ENCODE measurements at regions not wholly inside any gene's neighbourhood (a gene's known extent, or its start where the extent isn't known, plus 50 kb on each side); places are given as distances from the start of the nearest gene placed in this dataset.
A peak's percentile ranks its signal among the peaks of the same experiment; 100 is the strongest.
"Not testable (repeated sequence)": the region's sequence is repeated elsewhere in the genome, so short reads cannot be mapped to it uniquely, and the experiment has no call there.

DNA sequence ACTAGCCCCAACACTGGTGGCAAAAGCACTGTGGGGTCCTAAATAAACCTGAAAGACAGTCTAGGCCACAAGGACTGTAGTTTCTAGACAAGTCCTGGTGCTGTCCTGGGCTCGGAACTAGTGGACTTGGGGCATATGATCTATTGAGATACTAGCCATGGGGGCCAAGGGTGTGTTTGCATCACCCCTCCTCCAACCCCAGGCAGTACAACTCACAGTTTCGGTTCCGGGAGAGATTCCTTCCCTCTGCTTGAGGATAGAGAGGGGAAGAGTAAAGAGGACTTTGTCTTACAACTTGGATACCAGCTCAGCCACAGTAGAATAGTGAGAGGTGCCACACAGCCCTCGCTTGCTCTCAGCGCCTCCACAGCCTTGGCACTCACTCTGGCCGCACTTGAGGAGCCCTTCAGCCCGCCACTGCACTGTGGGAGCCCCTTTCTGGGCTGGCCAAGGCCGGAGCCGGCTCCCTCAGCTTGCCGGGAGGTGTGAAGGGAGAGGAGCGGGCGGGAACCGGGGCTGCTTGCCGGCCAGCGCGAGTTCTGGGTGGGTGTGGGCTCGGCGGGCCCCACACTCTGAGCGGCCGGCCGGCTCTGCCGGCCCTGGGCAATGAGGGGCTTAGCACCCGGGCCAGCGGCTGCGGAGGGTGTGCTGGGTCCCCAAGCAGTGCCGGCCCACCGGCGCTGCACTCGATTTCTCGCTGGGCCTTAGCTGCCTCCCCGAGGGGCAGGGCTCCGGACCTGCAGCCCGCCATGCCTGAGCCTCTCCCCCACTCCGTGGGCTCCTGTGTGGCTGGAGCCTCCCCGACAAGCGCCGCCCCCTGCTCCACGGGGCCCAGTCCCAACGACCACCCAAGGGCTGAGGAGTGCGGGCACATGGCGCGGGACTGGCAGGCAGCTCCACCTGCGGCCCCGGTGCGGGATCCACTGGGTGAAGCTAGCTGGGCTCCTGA, 222.7 kb upstream of the SEMA3C start:
- ATAC-seq: peak; percentile 70
- intact Hi-C loops (cut with DNase I); DNase-seq (ENCODE audit: low spot score): not testable (repeated sequence)

DNA sequence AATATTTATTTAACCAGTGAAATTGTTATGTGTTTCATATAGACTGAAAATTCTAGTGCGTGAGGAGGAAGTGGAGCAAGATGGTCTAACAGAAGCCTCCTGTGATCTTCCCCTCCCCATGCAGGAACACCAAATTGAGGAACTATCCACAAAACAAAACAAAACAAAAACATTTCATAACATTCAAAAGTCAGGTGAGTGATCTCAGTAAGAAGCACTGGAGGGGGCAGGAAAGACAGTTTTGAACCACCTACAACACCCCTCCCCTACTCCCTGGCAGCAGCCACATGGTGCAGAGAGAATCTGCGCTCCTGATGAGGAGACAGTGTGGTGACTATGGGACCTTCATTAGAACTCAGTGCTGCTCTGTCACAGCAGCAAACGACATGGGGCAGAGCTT, 221.9 kb upstream of the SEMA3C start:
- intact Hi-C loops (cut with DNase I): no loop called here
- ATAC-seq (peak; percentile 67), DNase-seq (ENCODE audit: low spot score) (no peak)

DNA sequence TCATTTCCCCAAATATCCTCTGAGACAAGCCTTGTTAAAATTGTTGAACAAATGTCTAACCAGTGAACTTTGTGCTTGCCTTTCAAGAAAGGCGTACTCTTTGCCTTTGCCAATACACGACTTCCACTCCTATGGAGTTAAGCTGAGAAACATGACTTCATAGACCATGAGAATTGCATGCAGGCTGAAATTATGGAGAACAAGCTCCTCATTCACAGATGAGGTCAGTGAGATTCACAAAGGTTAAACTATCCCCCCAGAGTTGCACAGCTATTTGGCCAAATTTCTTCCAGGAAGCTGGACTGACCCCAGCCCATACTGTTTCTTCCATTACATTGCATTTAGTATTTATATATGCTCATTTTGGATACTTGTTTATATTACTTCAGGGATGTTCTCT, 221.4 kb upstream of the SEMA3C start:
- ATAC-seq (no peak), DNase-seq (ENCODE audit: low spot score) (no peak)
- intact Hi-C loops (cut with DNase I): no loop called here

DNA sequence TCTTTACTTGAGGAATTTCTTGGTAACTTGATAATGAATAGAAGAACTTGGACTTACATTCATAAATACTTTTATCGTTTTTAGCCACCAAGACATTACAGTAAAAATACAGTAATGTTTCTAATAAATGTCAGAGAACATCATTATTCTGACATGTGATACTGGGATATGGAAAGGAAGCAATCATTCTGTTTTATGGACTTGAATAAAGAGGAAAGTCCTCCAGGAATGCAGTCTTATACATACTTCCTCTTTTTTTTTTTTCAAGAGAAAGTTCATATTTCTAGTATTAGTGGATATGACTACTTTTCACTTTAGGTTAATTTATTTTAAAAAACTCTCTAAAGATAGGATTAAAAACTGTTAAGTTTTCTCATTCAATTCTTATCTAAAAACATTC, 220.0 kb upstream of the SEMA3C start:
- intact Hi-C loops (cut with DNase I): no loop called here
- DNase-seq (ENCODE audit: low spot score) (no peak), ATAC-seq (no peak)

DNA sequence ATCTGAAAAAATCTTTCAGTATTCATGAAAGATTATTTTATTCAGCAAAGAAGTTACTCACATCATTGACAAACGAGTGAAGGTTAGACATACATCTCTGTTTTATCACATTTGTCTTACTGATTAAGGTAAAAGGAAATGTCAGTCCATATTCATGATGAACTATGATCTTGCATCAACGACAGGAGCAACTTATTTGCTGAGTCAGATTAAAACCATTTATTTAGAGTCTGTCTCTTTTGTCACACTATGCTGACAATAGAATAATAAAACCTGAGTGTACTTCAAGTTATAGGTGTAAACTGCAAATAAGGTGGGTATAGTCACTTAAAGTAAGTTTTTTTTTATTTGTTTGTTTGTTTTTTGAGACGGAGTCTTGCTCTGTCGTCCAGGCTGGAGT, 216.5 kb upstream of the SEMA3C start:
- intact Hi-C loops (cut with DNase I): no loop called here
- no peak for ATAC-seq
- no peak for DNase-seq (ENCODE audit: low spot score)

DNA sequence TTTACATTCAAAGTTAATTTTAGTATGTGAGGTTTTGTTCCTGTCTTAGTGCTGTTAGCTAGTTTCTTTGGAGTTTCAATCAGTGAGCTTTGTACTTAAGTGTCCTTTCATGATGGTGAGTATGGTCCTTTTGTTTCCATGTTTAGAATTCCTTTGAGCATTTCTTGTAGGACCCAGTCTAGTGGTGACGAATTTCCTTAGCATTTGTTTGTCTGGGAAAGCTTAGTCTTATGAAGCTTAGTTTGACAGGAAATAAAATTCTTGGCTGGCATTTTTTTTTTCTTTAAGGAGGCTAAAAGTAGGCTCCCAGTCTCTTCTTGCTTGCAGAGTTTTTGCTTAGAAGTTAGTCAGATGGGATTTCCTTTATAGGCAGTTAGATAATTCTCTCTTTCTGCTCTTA, 209.2 kb upstream of the SEMA3C start:
- ATAC-seq (no peak), DNase-seq (ENCODE audit: low spot score) (no peak)
- intact Hi-C loops (cut with DNase I): no loop called here

DNA sequence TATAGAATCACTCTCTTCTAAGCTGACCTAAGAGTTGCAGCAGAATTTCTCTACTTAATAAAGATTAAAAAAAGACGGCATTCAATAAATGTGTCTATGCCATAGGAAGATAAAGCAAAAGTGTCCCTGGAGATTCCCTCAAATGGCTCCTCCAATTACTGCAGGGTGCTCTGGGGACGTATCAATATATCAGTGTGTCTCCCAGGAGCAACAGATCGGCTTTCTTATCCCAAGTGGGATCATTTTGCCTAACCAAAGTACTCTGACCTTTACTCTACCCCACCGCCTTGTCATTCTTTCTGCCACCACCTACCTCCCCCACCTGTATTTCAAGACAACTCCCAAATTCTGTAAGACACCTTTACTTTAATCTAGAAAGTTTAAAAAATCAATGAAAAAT, 202.0 kb upstream of the SEMA3C start:
- intact Hi-C loops (cut with DNase I): no loop called here
- DNase-seq (ENCODE audit: low spot score): no peak
- no peak for ATAC-seq

DNA sequence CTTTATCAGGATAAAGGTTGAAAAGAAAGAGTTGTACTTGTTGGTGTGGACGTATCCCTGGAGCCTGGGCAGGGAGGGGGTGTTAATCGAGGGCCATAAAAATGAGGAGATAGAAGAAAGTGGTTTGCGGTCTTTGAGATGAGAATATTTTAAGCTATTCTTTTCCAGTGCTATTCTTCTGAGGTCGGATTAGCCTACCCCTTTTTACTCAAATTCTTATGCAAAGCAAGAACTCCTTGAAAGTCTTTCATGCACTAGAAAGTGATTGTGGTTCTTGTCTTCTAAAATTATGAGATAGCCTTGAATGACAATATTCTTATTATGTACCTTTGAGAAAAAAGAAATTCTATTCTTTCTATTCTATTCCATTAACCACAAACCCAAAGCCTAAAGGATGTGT, 201.3 kb upstream of the SEMA3C start:
- intact Hi-C loops (cut with DNase I): no loop called here
- DNase-seq (ENCODE audit: low spot score): no peak
- ATAC-seq: no peak

DNA sequence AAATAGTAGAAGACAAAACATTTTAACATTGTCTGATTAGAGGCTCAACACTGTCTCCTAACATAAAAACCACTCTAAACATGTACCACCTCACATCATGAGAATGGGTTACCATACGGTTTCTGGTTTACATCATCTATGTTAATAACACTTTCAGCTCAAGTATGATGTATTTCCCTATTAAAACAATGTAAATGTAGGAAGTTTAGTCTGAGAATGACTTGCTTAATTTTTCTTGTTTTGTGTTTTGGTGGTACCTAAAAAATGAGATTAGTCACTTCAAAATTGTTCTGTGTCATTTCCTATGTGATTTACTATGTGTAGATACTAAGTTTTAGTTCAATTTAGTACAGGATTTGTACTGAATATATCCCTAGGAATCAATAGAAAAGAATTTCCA, 195.8 kb upstream of the SEMA3C start:
- no peak for DNase-seq (ENCODE audit: low spot score)
- intact Hi-C loops (cut with DNase I): no loop called here
- ATAC-seq: no peak

DNA sequence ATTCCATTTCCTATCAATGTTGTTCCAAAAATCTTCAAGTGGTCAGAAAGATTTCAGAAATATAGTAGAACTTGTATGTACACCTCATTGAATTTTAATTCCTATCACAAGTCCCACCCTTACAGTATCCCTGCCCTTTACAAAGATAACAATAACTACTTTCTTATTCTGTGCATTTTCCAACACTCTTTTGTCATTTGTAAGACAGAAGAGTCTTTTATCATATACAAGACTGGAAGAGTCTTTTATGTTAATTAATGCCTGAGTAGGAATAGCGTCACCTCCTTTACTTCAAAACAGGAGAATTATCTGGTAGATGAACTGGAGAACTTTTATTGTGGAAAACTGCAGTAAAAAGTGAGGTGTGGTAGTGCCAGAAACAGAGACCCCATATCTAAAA, 193.9 kb upstream of the SEMA3C start:
- ATAC-seq (no peak), DNase-seq (ENCODE audit: low spot score) (no peak)
- intact Hi-C loops (cut with DNase I): no loop called here

DNA sequence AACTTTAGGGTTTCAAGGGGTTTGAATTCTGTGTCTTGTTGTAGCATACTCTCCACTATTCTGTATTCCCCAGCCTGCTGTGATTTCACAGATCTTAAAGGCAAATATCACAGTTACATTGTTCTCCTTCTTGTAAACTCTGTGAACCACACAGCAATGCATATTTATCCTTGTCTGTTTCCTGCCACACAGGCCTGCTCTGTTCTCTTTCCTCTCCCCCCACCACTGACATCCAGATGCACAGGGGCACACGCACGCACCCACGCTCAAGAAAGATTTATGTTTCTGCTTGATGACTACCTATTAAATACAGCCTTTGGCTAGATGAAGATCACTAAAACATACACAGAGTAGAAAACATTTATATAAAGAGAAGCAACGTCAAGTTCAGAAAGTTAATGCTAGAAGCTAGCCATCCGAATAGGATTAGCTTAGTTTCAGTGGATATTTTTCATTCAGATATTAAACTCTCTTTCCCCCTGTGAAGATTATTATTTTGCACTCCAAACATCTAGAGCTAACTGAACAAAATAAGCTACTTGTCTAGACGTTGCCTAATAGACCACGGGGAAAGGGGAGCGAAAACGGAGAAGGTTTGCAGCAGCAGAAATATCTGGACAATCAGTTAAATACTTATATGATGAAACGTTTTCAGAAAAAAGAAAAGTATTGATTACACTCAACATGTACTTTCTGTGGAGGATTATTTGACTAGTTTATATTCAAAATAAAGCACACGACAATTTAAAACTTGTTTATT, 193.1 kb upstream of the SEMA3C start:
- intact Hi-C loops (cut with DNase I): no loop called here
- DNase-seq (ENCODE audit: low spot score) (no peak), ATAC-seq (no peak)

DNA sequence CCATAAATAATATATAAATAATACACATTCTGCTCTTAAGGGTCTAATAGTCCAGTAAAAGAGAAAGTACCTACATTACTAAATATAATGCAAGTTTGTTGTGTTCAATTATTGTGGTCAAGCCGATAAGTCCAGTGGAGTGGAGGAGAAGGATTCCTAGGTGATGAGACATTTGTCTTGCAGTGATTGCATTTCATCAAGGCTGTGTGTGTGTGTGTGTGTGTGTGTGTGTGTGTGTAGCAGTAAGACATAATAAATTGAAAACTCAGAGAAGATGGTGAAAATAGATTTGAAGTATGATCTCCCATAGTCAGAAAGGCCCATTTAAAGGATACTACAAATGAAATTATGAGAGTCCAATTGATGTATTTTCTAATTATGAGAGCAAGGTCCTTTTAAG, 192.5 kb upstream of the SEMA3C start:
- DNase-seq (ENCODE audit: low spot score) (no peak), ATAC-seq (no peak)
- intact Hi-C loops (cut with DNase I): no loop called here

DNA sequence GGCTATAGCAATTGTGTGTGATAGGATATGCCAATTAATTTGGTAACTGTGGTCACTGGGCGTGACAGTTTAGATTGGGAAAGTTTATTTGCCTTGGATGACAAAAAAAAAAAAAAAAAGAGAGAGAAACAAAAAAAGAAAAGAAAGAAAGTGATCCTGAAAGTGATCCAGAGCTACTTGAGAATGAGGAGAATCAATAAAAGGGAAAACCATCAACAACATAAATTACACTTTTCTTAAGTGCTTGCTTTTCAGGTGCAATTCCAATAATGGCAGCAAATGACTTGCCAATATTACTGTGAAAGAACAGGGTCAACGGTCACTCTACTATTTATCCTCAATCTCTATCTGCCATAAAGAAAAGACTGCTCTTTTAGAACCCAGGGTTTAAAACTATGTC, 191.8 kb upstream of the SEMA3C start:
- ATAC-seq (no peak), DNase-seq (ENCODE audit: low spot score) (no peak)
- intact Hi-C loops (cut with DNase I): no loop called here

DNA sequence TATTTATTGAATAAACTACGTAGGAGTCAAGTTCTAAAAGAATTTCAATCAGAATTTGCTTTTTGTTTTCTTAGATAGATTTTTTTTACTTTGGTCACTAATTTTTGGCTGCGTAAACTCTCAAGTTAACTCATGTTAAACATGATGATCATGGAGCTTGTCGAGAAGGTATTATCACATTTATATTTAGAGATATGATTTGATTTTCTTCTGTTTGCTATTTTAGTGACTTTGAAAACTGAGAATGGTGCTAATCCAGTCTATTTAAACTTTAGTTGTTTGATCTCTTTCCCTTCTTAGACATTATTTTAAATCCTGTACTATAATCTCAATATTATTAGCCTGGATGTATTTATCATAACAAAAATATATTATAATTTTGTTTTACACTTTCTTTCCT, 179.4 kb upstream of the SEMA3C start:
- intact Hi-C loops (cut with DNase I): no loop called here
- DNase-seq (ENCODE audit: low spot score): no peak
- no peak for ATAC-seq

DNA sequence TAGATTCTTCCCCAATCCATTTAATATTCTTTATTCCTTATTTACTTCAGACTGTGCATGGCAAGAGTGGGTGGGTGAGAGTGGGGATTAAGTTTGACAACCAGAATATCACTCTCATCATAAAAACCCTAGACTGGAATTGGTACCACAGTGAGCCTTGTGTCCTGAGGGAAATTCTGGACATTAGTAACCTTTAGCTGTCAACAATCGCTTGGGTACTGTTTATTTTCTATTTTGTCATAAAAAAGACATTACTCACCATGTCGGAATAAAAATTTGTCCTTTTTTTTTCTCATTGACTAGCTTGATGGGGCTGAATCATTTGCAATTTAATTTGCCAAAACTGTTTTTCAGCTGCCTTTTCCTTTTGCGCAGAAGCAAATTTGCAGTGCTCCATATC, 176.1 kb upstream of the SEMA3C start:
- intact Hi-C loops (cut with DNase I): no loop called here

DNA sequence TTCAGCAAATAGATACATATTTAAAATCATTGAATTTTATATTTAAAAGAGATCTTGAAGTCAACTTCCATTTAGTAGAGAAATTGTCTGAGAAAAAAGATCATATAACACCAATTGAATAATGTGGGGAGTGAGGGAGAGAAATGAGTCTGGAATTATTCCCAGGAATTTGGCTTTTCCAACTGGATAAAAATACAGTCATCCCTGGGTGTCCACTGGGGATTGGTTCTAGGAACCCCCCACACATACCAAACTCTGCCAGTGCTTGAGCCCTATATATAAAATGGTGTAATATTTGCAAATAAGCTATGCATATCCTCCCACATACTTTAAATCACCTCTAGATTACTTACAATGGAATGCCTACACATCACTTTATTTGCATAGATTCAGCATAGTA, 162.8 kb upstream of the SEMA3C start:
- intact Hi-C loops (cut with DNase I): no loop called here
- DNase-seq (ENCODE audit: low spot score) (no peak), ATAC-seq (no peak)

More for the DNA sequence above, 176.1 kb upstream of the SEMA3C start:
- ATAC-seq (no peak), DNase-seq (ENCODE audit: low spot score) (no peak)

DNA sequence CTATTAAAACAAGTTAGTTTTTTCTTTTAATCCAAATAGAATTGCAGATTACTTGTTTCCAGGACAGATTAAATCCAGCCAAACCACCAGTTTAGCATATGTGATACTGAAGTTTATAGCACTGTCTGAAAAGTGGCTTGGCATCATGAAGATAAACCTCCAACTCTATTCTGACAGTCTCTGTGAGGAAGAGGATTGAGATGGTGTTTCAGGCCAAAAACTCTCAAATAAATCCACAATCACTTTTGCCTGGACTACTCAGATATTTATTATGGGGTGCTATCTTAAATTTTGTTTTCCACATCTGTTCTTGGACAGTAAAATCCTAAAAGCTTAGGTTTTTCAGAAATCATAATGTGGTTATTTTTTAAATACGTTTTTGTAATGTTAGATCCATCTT, 161.7 kb upstream of the SEMA3C start:
- no peak for ATAC-seq
- no peak for DNase-seq (ENCODE audit: low spot score)
- intact Hi-C loops (cut with DNase I): no loop called here

DNA sequence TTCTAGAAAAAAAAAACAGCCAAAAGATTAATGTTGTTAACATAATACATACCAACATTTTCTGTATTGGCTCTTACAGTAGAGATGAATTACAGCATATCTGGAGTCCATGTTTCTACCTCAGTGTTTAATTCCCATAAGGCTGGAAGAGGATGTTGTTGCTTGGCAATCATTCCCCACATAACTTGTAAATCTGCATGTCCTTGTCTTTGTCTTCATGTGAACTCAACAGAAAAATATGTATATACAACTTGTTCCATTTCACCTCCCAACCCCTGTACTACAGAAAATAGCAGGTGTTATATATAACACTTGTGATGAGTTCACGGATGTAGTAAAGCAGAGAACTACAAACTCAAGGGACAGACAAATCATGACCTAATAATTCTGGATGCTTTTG, 160.9 kb upstream of the SEMA3C start:
- DNase-seq (ENCODE audit: low spot score): no peak
- intact Hi-C loops (cut with DNase I): no loop called here
- ATAC-seq: no peak

DNA sequence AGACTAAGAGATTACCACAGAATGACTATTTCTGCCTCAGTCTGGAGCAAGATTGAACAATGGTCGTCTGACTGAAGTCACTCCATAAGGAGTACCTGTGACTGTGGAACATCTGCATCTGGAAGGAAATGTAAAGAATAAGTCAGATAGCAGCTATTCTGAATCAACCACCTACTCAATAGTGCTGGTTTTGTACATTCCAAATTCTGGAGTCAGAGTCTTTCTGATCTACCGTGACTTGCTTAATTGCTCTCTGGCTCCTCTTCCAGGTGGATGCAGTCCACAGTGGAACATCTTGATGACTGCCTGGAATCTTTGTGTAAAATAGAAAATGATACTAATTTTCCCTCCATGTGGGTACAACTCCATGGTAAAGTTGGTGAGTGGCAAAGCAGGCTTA, 156.3 kb upstream of the SEMA3C start:
- intact Hi-C loops (cut with DNase I): no loop called here
- ATAC-seq (no peak), DNase-seq (ENCODE audit: low spot score) (no peak)

DNA sequence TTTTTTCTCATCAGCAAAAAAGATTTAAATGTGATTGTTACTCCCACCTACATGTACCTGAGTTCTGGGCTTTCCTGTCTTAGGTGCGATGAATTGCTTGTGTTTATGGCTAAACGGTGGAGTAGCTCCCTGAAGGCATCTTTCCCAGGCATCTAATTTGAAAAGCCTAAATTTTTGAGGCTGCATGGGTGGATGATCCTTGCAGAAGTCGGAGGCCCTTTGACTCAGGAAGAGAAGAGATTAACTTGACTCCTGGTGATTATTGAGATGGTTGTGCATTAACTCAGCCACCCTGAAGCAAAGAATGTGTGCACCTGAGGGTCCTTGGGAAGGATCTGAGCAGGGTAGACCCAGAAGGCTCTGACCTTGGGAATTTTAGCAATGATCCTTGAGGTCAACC, 155.6 kb upstream of the SEMA3C start:
- ATAC-seq (no peak), DNase-seq (ENCODE audit: low spot score) (no peak)

DNA sequence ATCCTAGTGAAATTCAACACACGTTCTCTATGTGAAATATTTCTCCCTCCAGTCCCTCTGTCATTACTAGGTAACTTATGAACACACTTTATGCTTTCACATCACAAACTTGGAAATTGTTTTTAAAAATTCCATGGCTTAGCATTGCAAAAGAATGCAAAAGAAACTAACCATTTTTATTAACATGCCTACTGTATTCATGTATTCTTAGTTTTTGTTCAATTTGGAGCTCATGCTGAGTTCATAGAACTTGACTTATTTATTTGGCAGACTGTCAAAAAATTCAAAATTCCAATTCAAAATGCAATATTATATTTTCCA, 155.0 kb upstream of the SEMA3C start:
- DNase-seq (ENCODE audit: low spot score) (no peak), ATAC-seq (no peak)
- intact Hi-C loops (cut with DNase I): no loop called here

More for the DNA sequence above, 155.6 kb upstream of the SEMA3C start:
- intact Hi-C loops (cut with DNase I): no loop called here

Measured in sciatic nerve (tissue), 2 donors.